GM10266 (cell line): ENCODE measurements at regions not wholly inside any gene's neighbourhood (a gene's known extent, or its start where the extent isn't known, plus 50 kb on each side); places are given as distances from the start of the nearest gene placed in this dataset.

Experiments
- DNase-seq: peaks from one replicate; pipeline ENCODE4 v3.0.0; 2012; ENCODE audit errors: extremely low spot score
- CTCF ChIP-seq: IDR thresholded peaks from 2 replicates; pipeline ENCODE4 v1.5.1; 2012; ENCODE audit warnings: mild to moderate bottlenecking, low read depth; ENCODE audit not compliant: control insufficient read depth, insufficient read depth; ENCODE audit errors: missing control alignments

GRCh38 chr20:24181151-24181550 lies 192.6 kb upstream of the GGTLC1 start:
- DNase-seq: no peak
- TF ChIP-seq CTCF: no peak

- DNase-seq: no peak
- TF ChIP-seq CTCF: no peak
Observed at GRCh38 chr20:24169256-24169655, 180.7 kb upstream of the GGTLC1 start.

GRCh38 chr20:24166412-24166811 lies 177.8 kb upstream of the GGTLC1 start:
- TF ChIP-seq CTCF: no peak
- no peak for DNase-seq

- no peak for DNase-seq
- TF ChIP-seq CTCF: no peak
Observed at GRCh38 chr20:24166123-24166381, 177.5 kb upstream of the GGTLC1 start.

GRCh38 chr20:24165301-24166122 lies 176.9 kb upstream of the GGTLC1 start:
- no peak for DNase-seq
- no peak for TF ChIP-seq CTCF

- no peak for DNase-seq
- peak; percentile 41 for TF ChIP-seq CTCF
Observed at GRCh38 chr20:24164360-24164759, 175.8 kb upstream of the GGTLC1 start.

GRCh38 chr20:24163506-24163905 lies 174.9 kb upstream of the GGTLC1 start:
- TF ChIP-seq CTCF: no peak

More at GRCh38 chr20:24163506-24163905, 174.9 kb upstream of the GGTLC1 start:
- DNase-seq: no peak
